ENCODE measurements at regions not wholly inside any gene's neighbourhood (a gene's known extent, or its start where the extent isn't known, plus 50 kb on each side); places are given as distances from the start of the nearest gene placed in this dataset.
"Not testable (repeated sequence)": the region's sequence is repeated elsewhere in the genome, so short reads cannot be mapped to it uniquely, and the experiment has no call there.

- DNase-seq: no peak
Observed at GRCh38 chr6:9921366-9921765, 493.5 kb downstream of the TFAP2A start.

DNA sequence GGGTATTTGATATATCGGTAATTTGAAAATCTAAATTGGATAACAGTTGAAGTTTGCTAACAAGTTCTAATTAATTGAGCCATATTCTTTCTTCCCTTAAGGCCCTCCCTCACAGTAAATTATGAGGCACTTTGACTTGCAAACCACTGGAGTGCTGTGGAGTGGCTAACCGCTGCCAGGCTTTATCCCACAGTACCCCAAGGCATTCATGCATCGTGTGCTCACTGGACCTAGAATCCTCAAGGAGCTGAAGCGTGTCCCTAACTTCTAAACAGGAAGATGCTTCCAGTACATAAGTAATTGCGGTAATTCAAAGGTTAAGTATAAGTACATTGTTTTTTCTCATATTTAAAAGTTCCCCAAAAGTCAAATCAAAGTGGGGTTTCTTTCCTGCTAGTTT lies 499.9 kb downstream of the TFAP2A start:
- DNase-seq: no peak

DNA sequence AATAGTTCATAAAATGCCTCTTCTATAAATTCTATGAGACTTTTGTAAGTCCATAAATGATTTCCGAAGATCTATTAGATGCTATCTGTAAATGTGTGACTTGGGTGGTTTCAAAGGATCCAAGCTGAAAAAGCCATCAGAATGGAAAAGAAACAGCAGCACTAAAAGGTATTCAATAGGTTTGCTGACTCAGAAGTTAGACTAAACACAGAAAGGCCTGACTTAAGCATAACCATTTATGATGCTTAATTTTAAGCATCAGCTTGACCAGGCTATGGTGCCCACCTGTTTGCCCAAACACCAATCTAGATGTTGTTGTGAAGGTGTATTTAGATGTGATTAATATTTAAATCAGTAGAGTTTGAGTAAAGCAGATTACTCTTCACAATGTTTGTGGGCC lies 513.5 kb downstream of the TFAP2A start:
- no peak for DNase-seq

- DNase-seq: no peak
Observed at GRCh38 chr6:9896806-9897205, 518.1 kb downstream of the TFAP2A start.

DNA sequence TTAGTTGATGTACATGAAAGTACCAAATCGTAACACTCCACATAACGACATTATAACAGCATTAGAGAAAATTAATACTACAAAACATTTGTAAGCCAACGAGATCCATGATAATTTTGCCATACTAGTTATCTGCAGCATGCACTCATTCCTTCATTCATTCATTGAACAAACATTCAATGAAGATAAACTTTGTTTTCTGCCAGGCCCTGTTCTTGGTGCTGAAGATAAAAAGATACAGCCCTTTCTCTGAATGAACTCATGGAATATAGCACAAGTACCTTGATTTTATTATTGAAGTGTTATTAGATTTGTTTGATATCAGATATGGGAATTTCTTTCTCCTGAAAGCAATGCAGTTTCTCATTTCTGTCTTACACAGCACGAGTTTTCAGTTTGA lies 524.0 kb downstream of the TFAP2A start:
- DNase-seq: no peak

DNA sequence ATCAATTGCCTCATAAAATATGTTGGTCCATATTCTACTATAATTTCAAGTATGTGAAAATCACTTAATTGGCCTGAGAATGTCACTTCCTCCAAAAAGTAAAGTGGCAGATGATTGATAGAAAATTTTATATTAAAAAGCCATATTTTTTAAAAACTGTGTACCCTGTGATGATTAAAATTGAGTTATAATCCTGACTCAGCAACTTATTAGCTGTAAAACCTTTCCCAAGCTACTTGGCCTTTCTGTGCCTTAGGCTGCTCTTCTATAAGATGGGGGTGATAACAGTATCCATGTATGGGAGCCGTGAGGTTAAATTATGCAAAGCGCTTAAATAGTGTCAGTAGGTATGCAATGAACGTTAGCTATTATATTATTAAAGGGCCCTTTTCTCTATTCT lies 524.4 kb downstream of the TFAP2A start:
- DNase-seq: no peak

DNA sequence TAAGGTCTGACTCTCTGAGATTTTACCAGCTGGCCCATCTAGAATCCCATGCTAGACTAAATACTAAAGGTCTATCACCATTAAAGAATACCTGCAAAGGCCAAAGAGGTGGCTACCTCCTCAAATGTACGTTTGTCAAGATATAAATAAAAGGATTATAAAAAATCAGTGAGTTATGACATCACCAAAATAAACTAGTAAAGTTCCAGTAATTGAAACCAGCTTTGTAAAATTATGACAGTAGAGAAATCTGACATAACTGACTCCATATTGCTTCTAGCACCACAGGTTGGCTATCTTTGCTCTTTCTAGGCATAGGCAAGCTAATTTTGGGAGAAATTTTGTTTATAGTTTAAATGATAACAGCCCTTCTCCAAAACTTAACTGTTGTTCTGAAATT lies 536.3 kb downstream of the TFAP2A start:
- DNase-seq: no peak

DNA sequence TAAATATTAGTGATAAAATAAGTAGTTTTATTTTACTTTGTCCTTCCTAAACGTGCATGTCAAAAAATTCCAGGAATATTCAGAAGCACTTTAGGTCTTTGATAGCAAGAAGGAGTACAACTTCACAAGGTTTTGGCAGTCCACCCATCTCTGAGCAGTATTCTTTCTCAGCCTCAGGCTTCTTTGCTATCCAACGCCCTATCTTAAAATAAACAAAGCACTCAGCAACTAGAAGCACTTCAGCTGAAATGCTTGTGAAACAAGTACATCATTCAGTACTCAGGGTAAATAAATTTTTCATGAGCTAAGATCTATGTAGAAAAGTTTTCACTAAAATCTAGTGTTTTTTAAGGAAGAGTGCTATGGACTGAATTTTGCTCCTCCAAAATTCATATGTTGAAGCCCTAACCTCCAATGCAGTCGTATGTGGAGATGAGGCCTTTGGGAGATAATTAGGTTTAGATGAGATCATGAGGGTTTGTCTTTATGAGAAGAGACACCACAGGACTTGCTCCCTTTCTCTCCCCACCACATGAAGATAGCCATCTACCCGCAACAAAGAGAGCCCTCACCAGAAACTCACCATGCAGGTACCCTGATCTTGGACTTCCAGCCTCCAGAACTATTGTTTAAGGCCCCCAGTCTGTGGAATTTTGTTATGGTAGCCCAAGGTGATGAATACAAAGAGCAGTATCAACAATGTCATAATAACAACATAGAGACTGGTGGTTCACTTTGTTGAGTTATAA lies 539.1 kb downstream of the TFAP2A start:
- no peak for DNase-seq

GRCh38 chr6:9862603-9863167 lies 552.2 kb downstream of the TFAP2A start:
- no peak for DNase-seq

DNA sequence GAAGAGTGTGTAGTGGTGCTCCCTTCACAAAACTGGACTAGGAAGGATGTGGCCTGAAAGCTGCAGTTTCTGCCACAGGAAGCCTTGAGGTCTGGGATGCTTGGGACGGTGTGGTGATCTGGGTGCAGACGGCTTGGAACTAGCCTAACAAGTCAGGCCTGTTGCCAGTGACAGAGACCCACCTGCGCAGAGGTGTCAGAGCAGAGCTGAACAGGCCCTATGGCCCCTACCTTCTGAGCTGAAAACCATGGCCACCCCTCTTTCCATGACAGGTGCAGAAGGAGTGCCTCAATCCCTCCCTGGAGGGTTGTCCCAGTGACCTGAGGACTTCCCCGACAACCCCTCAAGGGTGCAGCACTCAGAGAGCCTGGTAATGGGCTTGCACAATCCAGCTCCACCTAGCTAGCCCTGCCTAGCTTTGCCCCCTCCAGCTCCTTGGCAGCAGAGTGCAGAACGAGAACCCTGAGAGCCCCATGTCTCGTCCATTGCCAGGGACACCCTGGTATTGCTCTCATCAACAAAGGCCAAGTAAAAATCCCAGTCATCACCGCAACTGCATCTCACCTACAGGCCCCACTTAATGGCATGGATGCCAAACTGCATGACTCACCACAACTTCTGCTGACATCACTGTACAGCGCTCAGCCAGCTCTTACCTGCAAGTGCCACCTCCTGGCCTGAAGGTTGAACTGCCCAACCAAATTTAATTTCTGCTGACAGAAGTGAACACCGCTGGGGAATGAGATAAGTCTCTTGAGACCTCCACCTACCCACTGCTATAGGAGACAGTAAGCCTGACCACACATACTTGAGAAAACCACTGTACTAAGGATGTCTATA lies 563.1 kb downstream of the TFAP2A start:
- DNase-seq: no peak

- no peak for DNase-seq
Observed at GRCh38 chr6:9851006-9851405, 563.9 kb downstream of the TFAP2A start.

GRCh38 chr6:9848094-9848493 lies 566.8 kb downstream of the TFAP2A start:
- no peak for DNase-seq

DNA sequence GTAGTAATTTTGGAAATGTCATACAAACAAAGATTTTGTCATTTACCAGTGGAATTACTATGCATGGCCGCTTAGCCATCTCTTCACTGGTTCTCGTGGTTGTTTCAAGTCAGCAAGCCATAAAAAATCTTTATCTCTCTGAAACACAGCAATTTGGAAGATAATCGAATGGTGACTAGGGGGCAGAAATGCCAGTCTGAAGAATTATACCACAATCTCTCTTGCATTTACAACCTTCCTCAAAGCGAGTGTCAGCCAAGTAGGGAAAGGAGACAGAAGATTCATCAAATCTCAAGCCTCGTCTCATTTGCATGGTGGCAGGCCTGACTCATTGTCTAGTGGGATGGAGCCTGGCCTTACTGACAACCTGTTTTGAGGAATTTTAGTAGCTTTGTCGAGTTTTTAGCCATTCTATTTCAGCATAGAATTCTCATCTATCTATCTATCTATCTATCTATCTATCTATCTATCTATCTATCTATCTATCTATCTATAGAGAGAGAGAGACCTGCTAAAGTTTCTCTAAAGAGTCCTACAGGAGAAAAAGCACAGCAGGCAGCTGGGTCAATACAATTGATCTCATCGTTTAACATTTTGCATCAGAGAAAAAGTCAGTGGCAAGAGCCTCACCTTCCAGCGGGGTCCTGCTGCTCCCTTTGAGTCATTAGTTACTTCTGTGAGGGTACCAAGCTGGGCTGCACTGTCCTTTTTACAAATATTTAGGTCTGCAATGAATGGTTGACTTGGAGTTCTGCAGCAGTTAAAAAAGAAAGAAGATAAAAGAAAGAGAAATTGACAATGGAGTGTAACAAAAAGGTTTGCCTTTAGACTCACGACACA lies 572.8 kb downstream of the TFAP2A start:
- no peak for DNase-seq

DNA sequence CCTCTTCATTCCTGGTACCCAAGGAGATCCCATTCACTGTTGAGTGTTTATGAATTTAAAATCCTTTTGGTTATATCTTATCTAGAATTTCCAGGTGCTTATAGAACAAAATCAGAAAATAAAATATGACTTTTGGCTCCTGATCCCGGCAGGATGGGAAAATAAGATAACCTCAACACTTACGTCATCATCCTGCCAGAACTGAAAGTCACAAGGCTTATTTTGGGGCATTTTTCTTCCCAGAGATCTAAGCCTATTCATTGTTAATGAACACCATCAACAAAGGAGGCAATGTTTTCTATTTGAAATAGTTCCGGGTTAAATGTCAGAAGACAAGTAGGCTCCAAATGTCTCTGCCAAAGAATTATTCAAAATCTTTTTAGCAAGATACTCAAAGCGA lies 580.6 kb downstream of the TFAP2A start:
- no peak for DNase-seq

GRCh38 chr6:9831783-9832182 lies 583.1 kb downstream of the TFAP2A start:
- DNase-seq: no peak

DNA sequence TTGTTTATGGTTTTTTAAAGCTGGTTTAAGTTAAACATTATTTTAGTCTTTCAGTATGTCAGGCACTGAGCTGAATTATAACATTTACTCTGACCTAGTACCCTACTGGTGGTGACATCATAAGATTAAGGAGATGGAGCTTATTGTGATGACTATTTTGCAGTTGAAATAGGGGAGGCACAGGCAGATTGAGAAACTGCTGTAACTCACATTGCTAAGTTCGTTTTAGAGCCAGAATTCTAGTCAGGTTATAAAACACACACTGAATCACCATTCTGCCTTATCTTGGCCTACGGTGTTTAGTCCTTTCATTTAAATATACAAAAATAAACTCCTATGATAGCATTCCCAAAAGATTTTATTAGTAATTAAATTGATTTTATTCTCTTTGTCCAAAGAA lies 584.1 kb downstream of the TFAP2A start:
- no peak for DNase-seq

- DNase-seq: no peak
Observed at GRCh38 chr6:9825526-9825925, 589.3 kb downstream of the TFAP2A start.

GRCh38 chr6:9810727-9811126 lies 604.1 kb downstream of the TFAP2A start:
- not testable (repeated sequence) for DNase-seq

- no peak for DNase-seq
Observed at GRCh38 chr6:9810286-9810685, 604.6 kb downstream of the TFAP2A start.

DNA sequence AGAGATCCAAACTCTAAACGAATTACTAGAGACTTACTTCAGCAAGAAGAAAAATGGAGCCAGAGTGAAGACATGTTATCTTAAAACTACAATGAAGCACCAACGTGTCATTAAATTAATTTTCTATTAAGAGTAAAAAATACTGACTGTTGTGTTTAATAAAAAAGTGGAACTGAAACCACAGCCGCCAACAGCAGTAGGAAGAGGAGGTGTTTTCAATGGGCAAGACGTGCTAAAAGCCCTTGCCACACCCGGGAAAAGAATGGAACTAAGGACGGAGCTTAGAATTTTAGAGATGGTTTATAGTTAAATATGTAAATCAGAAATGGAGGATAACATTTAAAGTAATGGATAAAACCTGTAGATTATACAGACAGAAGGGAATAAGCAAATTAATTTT lies 608.7 kb downstream of the TFAP2A start:
- DNase-seq: no peak

GRCh38 chr6:9801249-9801754 lies 613.6 kb downstream of the TFAP2A start:
- DNase-seq: no peak

DNA sequence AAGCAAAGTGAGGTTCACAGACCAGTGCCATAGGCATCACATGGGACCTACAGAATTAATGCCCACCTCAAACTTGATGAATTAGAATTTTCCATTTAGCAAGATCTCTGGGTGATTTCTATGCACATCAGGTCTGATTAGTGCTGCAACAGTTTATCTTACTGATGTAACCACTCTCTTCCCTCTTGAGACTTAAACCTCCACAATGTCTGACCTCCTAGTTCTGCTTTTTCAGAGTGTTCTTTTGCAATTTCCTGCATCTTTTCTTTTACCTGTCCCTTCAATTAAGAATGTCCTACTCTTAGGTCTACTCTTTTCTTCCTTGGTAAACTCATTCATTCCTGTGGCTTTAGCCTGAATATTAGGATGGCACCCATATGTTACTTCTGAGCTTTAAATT lies 615.3 kb downstream of the TFAP2A start:
- DNase-seq: no peak

- no peak for DNase-seq
Observed at GRCh38 chr6:9796827-9797226, 618.0 kb downstream of the TFAP2A start.
